G401 (cell line): ENCODE measurements at regions not wholly inside any gene's neighbourhood (a gene's known extent, or its start where the extent isn't known, plus 50 kb on each side); places are given as distances from the start of the nearest gene placed in this dataset.
A peak's percentile ranks its signal among the peaks of the same experiment; 100 is the strongest.
"Not testable (repeated sequence)": the region's sequence is repeated elsewhere in the genome, so short reads cannot be mapped to it uniquely, and the experiment has no call there.

Experiments used
- DNase-seq: peaks from one replicate; pipeline ENCODE4 v3.0.0-alpha.2; 2015; ENCODE audit warnings: low spot score
- in situ Hi-C: cut with HindIII; loops from 2 replicates; pipeline ENCODE4 v1.10.0; 2016; ENCODE audit warnings: low sequenced_read_pairs, mixed read lengths

- in situ Hi-C loops, result no loop called here
- no peak for DNase-seq
These were observed 54.3 kb upstream of the LRCH1 start for GRCh38 chr13:46498650-46499049.

- DNase-seq, result peak; percentile 58
- in situ Hi-C loops, result no loop called here
These were observed 56.9 kb upstream of the LRCH1 start for GRCh38 chr13:46496086-46496485.

- peak; percentile 20 for DNase-seq
- in situ Hi-C loops, result no loop called here
These were observed 57.3 kb upstream of the LRCH1 start for GRCh38 chr13:46495651-46496050.

- in situ Hi-C loops, result no loop called here
- DNase-seq, result no peak
These were observed 57.9 kb upstream of the LRCH1 start for GRCh38 chr13:46495066-46495465.

- in situ Hi-C loops, result no loop called here
- DNase-seq, result peak; percentile 78
These were observed 60.0 kb upstream of the LRCH1 start for GRCh38 chr13:46492946-46493345.

- in situ Hi-C loops, result no loop called here
- DNase-seq, result no peak
These were observed 61.3 kb upstream of the LRCH1 start for GRCh38 chr13:46491641-46492040.

GRCh38 chr13:46490713-46491112 is 62.3 kb upstream of the LRCH1 start:
- DNase-seq, in situ Hi-C loops: not testable (repeated sequence)

- in situ Hi-C loops, result no loop called here
- DNase-seq, result no peak
These were observed 62.8 kb upstream of the LRCH1 start for GRCh38 chr13:46490129-46490528.

- in situ Hi-C loops, result no loop called here
These were observed 63.4 kb upstream of the LRCH1 start for GRCh38 chr13:46489586-46490023.

GRCh38 chr13:46487748-46488147 is 65.2 kb upstream of the LRCH1 start:
- no peak for DNase-seq
- in situ Hi-C loops, result no loop called here

More at GRCh38 chr13:46489586-46490023, 63.4 kb upstream of the LRCH1 start:
- no peak for DNase-seq

- in situ Hi-C loops, result no loop called here
- DNase-seq, result no peak
These were observed 66.7 kb upstream of the LRCH1 start for GRCh38 chr13:46486270-46486669.

- no peak for DNase-seq
- in situ Hi-C loops, result no loop called here
These were observed 68.4 kb upstream of the LRCH1 start for GRCh38 chr13:46484561-46484960.

GRCh38 chr13:46481166-46481565 is 71.8 kb upstream of the LRCH1 start:
- no peak for DNase-seq
- in situ Hi-C loops, result no loop called here

- in situ Hi-C loops, result no loop called here
- DNase-seq, result no peak
These were observed 72.8 kb upstream of the LRCH1 start for GRCh38 chr13:46480131-46480530.

GRCh38 chr13:46479691-46480090 is 73.3 kb upstream of the LRCH1 start:
- DNase-seq, result no peak
- in situ Hi-C loops, result no loop called here

GRCh38 chr13:46479283-46479682 is 73.7 kb upstream of the LRCH1 start:
- in situ Hi-C loops, result no loop called here
- no peak for DNase-seq

- in situ Hi-C loops, result no loop called here
These were observed 74.3 kb upstream of the LRCH1 start for GRCh38 chr13:46478651-46479050.

GRCh38 chr13:46476174-46476573 is 76.8 kb upstream of the LRCH1 start:
- in situ Hi-C loops, result no loop called here
- no peak for DNase-seq

More at GRCh38 chr13:46478651-46479050, 74.3 kb upstream of the LRCH1 start:
- DNase-seq, result no peak

- DNase-seq, result no peak
- in situ Hi-C loops, result no loop called here
These were observed 77.4 kb upstream of the LRCH1 start for GRCh38 chr13:46475541-46475991.

- in situ Hi-C loops, result no loop called here
- no peak for DNase-seq
These were observed 79.2 kb upstream of the LRCH1 start for GRCh38 chr13:46473806-46474205.

- DNase-seq, result no peak
- in situ Hi-C loops, result no loop called here
These were observed 80.6 kb upstream of the LRCH1 start for GRCh38 chr13:46472384-46472783.

- DNase-seq, in situ Hi-C loops: not testable (repeated sequence)
These were observed 82.6 kb upstream of the RUBCNL start for GRCh38 chr13:46469699-46470098.
